ENCODE measurements at regions not wholly inside any gene's neighbourhood (a gene's known extent, or its start where the extent isn't known, plus 50 kb on each side); places are given as distances from the start of the nearest gene placed in this dataset.

- TF ChIP-seq, protein P1, sequence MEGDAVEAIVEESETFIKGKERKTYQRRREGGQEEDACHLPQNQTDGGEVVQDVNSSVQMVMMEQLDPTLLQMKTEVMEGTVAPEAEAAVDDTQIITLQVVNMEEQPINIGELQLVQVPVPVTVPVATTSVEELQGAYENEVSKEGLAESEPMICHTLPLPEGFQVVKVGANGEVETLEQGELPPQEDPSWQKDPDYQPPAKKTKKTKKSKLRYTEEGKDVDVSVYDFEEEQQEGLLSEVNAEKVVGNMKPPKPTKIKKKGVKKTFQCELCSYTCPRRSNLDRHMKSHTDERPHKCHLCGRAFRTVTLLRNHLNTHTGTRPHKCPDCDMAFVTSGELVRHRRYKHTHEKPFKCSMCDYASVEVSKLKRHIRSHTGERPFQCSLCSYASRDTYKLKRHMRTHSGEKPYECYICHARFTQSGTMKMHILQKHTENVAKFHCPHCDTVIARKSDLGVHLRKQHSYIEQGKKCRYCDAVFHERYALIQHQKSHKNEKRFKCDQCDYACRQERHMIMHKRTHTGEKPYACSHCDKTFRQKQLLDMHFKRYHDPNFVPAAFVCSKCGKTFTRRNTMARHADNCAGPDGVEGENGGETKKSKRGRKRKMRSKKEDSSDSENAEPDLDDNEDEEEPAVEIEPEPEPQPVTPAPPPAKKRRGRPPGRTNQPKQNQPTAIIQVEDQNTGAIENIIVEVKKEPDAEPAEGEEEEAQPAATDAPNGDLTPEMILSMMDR (IDR thresholded peaks at IDR 0.05), result no peak
- no peak for TF ChIP-seq EZH2 (IDR thresholded peaks at IDR 0.05; ENCODE audit: borderline replicate concordance, insufficient read depth, low read depth, low read length, poor library complexity, severe bottlenecking)
These were observed 118.5 kb downstream of the SNX5 start for GRCh38 chr20:17849901-17850683.
